Gastroesophageal sphincter (tissue), 3 donors: ENCODE measurements at regions not wholly inside any gene's neighbourhood (a gene's known extent, or its start where the extent isn't known, plus 50 kb on each side); places are given as distances from the start of the nearest gene placed in this dataset.

ENCODE experiments used
- CTCF ChIP-seq, 4 experiments: fragments of 200-600 bp in 2 of 4; fragments of 450-650 bp in 2 of 4; sonication (generic) in 1 of 4; IDR thresholded peaks; one replicate each; pipeline ENCODE4 v1.5.1; 2017 to 2019; ENCODE audit warnings: antibody characterized with exemption in 4 of 4, mild to moderate bottlenecking in 2 of 4, moderate library complexity in 2 of 4
- EP300 ChIP-seq: sonication (generic); formaldehyde crosslinking; IDR thresholded peaks from one replicate; pipeline ENCODE4 v1.6.1; 2017; ENCODE audit warnings: antibody characterized with exemption, mild to moderate bottlenecking
- POLR2A ChIP-seq, 2 donors: fragments of 450-650 bp; IDR thresholded peaks; one replicate each; pipeline ENCODE4 v1.6.1; 2017; ENCODE audit warnings: antibody characterized with exemption in 2 of 2, mild to moderate bottlenecking in 2 of 2, moderate library complexity in 1 of 2
- POLR2AphosphoS5 ChIP-seq: sonication (generic); formaldehyde crosslinking; IDR thresholded peaks from one replicate; pipeline ENCODE4 v1.6.1; 2017; ENCODE audit warnings: antibody characterized with exemption

GRCh38 chr5:1593903-1594356, 70.2 kb upstream of the LPCAT1 start:
- no peak for TF ChIP-seq EP300
- TF ChIP-seq CTCF (IDR thresholded peaks at IDR 0.05) = no peak
- TF ChIP-seq POLR2A (IDR thresholded peaks at IDR 0.05) = no peak
- no peak for TF ChIP-seq POLR2AphosphoS5
